ENCODE measurements at regions not wholly inside any gene's neighbourhood (a gene's known extent, or its start where the extent isn't known, plus 50 kb on each side); places are given as distances from the start of the nearest gene placed in this dataset.
"Not testable (repeated sequence)": the region's sequence is repeated elsewhere in the genome, so short reads cannot be mapped to it uniquely, and the experiment has no call there.

- DNase-seq (ENCODE audit: low spot score), result no peak
Observed at GRCh38 chr9:12416716-12417115, 276.5 kb upstream of the TYRP1 start.

GRCh38 chr9:12424243-12424642 is 268.9 kb upstream of the TYRP1 start:
- DNase-seq (ENCODE audit: low spot score), result no peak

- no peak for DNase-seq (ENCODE audit: low spot score)
Observed at GRCh38 chr9:12425878-12426864, 267.0 kb upstream of the TYRP1 start.

- DNase-seq (ENCODE audit: low spot score), result no peak
Observed at GRCh38 chr9:12439267-12439666, 253.9 kb upstream of the TYRP1 start.

- not testable (repeated sequence) for DNase-seq (ENCODE audit: low spot score)
Observed at GRCh38 chr9:12441080-12441479, 252.1 kb upstream of the TYRP1 start.

- DNase-seq (ENCODE audit: low spot score), result no peak
Observed at GRCh38 chr9:12441506-12441905, 251.7 kb upstream of the TYRP1 start.

GRCh38 chr9:12448246-12448645 is 244.9 kb upstream of the TYRP1 start:
- DNase-seq (ENCODE audit: low spot score), result no peak

- no peak for DNase-seq (ENCODE audit: low spot score)
Observed at GRCh38 chr9:12457237-12457636, 235.9 kb upstream of the TYRP1 start.

GRCh38 chr9:12461763-12462460 is 231.3 kb upstream of the TYRP1 start:
- no peak for DNase-seq (ENCODE audit: low spot score)

- DNase-seq (ENCODE audit: low spot score), result no peak
Observed at GRCh38 chr9:12462861-12463260, 230.3 kb upstream of the TYRP1 start.

- no peak for DNase-seq (ENCODE audit: low spot score)
Observed at GRCh38 chr9:12463641-12464040, 229.5 kb upstream of the TYRP1 start.

- DNase-seq (ENCODE audit: low spot score), result no peak
Observed at GRCh38 chr9:12464400-12464799, 228.8 kb upstream of the TYRP1 start.

GRCh38 chr9:12464910-12465512 is 228.2 kb upstream of the TYRP1 start:
- peak; percentile 9 for DNase-seq (ENCODE audit: low spot score)

- no peak for DNase-seq (ENCODE audit: low spot score)
Observed at GRCh38 chr9:12469084-12469483, 224.1 kb upstream of the TYRP1 start.

GRCh38 chr9:12494411-12494810 is 198.8 kb upstream of the TYRP1 start:
- DNase-seq (ENCODE audit: low spot score), result no peak

GRCh38 chr9:12497790-12498189 is 195.4 kb upstream of the TYRP1 start:
- DNase-seq (ENCODE audit: low spot score), result no peak

- DNase-seq (ENCODE audit: low spot score), result no peak
Observed at GRCh38 chr9:12502520-12502919, 190.7 kb upstream of the TYRP1 start.

- DNase-seq (ENCODE audit: low spot score), result no peak
Observed at GRCh38 chr9:12503606-12504122, 189.5 kb upstream of the TYRP1 start.

GRCh38 chr9:12510551-12510950 is 182.6 kb upstream of the TYRP1 start:
- DNase-seq (ENCODE audit: low spot score), result no peak

- no peak for DNase-seq (ENCODE audit: low spot score)
Observed at GRCh38 chr9:12511726-12512125, 181.5 kb upstream of the TYRP1 start.

GRCh38 chr9:12516031-12516430 is 177.2 kb upstream of the TYRP1 start:
- DNase-seq (ENCODE audit: low spot score), result no peak

GRCh38 chr9:12516573-12516972 is 176.6 kb upstream of the TYRP1 start:
- DNase-seq (ENCODE audit: low spot score), result no peak

Measured in AG20443 (cell line).